H1 (cell line): ENCODE measurements at regions not wholly inside any gene's neighbourhood (a gene's known extent, or its start where the extent isn't known, plus 50 kb on each side); places are given as distances from the start of the nearest gene placed in this dataset.

ENCODE experiments used
- HDAC2 ChIP-seq, 2 experiments: fragments of 300-600 bp in 1 of 2; sonication (generic) in 1 of 2; IDR thresholded peaks; 2 replicates each; pipeline ENCODE4 v1.6.1; 2011 to 2012; ENCODE audit warnings: low read depth in 2 of 2, low read length in 2 of 2, mild to moderate bottlenecking in 2 of 2, moderate library complexity in 2 of 2, borderline replicate concordance in 1 of 2, inconsistent platforms in 1 of 2
- POLR2AphosphoS5 ChIP-seq: IDR thresholded peaks from 2 replicates; pipeline ENCODE4 v1.6.1; 2011; ENCODE audit warnings: low read depth, low read length
- RXRA ChIP-seq: IDR thresholded peaks from 2 replicates; pipeline ENCODE4 v1.6.1; 2011; ENCODE audit warnings: low read depth, mild to moderate bottlenecking, low read length, moderate library complexity; ENCODE audit not compliant: insufficient read depth
- TAF1 ChIP-seq: IDR thresholded peaks from 2 replicates; pipeline ENCODE4 v1.6.1; 2011; ENCODE audit warnings: mild to moderate bottlenecking, low read depth, low read length
- TF ChIP-seq, protein P1 (sequence below): IDR thresholded peaks from 2 replicates; pipeline ENCODE4 v1.6.1; 2012; ENCODE audit warnings: low read length, inconsistent platforms

DNA sequence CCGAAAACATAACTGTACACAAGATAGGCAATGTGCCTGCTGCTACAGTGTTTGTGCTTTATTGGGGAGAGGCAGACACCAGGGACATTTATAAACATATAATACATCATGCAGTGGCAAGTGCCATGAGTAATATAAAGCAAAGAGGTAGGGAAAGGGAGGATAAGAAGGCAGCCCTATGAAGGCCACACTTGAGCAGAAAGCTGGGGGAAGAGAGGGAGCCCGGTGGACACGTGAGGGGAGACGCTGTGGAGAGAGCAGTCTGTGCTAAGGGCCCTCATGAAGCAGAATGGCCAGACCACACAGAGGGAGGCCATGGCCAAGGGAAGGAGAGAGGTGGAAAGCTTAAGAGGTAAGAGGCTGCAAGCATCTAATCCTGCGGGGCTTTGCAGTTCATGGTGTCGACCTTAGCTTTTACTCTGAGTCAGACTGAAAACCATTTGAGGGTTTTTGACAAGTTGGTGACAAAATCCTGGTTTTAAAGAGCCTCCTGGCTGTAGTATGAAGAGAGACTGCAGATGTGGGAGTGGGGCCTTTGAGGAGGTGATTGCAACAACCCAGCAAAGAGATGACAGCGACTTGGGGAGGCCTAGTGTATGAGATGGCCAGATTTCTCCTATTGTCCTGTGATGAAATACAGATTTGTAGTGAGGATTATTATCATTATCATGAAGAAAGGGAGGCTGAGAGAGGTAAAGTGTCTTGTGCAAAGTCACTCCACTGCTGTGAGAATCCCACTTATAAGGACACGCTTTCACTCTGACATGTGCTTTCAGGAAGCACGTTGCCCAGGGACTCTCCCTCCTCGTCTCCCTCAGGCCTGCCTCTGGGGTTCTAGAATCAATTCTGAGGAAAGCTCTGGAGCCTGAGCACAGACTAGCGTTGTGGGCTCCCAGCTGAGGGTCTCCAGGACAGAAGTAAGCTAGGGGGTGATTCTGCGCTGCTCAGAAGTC is 192.9 kb downstream of the RHOU start (continued):
- TF ChIP-seq TAF1 (no peak), POLR2AphosphoS5 (no peak), HDAC2 (IDR thresholded peaks at IDR 0.05; ENCODE audit: borderline replicate concordance in 1 of 2, low read depth in 2 of 2, low read length in 2 of 2) (no peak), RXRA (no peak)
- TF ChIP-seq, protein P1, sequence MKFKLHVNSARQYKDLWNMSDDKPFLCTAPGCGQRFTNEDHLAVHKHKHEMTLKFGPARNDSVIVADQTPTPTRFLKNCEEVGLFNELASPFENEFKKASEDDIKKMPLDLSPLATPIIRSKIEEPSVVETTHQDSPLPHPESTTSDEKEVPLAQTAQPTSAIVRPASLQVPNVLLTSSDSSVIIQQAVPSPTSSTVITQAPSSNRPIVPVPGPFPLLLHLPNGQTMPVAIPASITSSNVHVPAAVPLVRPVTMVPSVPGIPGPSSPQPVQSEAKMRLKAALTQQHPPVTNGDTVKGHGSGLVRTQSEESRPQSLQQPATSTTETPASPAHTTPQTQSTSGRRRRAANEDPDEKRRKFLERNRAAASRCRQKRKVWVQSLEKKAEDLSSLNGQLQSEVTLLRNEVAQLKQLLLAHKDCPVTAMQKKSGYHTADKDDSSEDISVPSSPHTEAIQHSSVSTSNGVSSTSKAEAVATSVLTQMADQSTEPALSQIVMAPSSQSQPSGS = no peak
